HUES6 (cell line): ENCODE measurements at regions not wholly inside any gene's neighbourhood (a gene's known extent, or its start where the extent isn't known, plus 50 kb on each side); places are given as distances from the start of the nearest gene placed in this dataset.

Source experiments
- H3K27ac ChIP-seq: 2 replicates; pipeline ENCODE4 v1.7.0; 2013; ENCODE audit warnings: low read depth, mild to moderate bottlenecking, low read length, inconsistent platforms
- H3K27me3 ChIP-seq: 2 replicates; pipeline ENCODE4 v1.6.1; 2013; ENCODE audit warnings: low read length; ENCODE audit not compliant: control insufficient read depth, insufficient read depth
- H3K36me3 ChIP-seq: 2 replicates; pipeline ENCODE4 v1.6.1; 2013; ENCODE audit warnings: low read length; ENCODE audit not compliant: control insufficient read depth, insufficient read depth
- H3K4me1 ChIP-seq: 2 replicates; pipeline ENCODE4 v1.6.1; 2013; ENCODE audit warnings: low read length; ENCODE audit not compliant: control insufficient read depth, insufficient read depth
- H3K4me3 ChIP-seq: 2 replicates; pipeline ENCODE4 v1.5.1; 2013; ENCODE audit warnings: low read depth, low read length
- H3K9ac ChIP-seq: one replicate; pipeline ENCODE4 v1.6.1; 2013; ENCODE audit warnings: mild to moderate bottlenecking, low read length
- H3K9me3 ChIP-seq: 2 replicates; pipeline ENCODE4 v1.6.1; 2013; ENCODE audit warnings: low read depth, low read length; ENCODE audit not compliant: control insufficient read depth, insufficient read depth

GRCh38 chr20:58146746-58147140 is 81.7 kb downstream of the ANKRD60 start:
- Histone ChIP-seq H3K9ac (no peak overlapping the region), H3K4me3 (no peak overlapping the region), H3K4me1 (no peaks in the 10 kb centered on the region), H3K27me3 (peaks cover 30% of the 10 kb centered on the region), H3K27ac (no peak overlapping the region), H3K36me3 (no peaks in the 10 kb centered on the region), H3K9me3 (peaks cover 14% of the 10 kb centered on the region; the same call in 1 of the 2 replicates)

GRCh38 chr20:58146081-58146745 is 82.2 kb downstream of the ANKRD60 start:
- no peak overlapping the region for H3K4me3 ChIP-seq
- peaks cover 30% of the 10 kb centered on the region for H3K27me3 ChIP-seq
- H3K36me3 ChIP-seq: no peaks in the 10 kb centered on the region
- H3K9ac ChIP-seq: no peak overlapping the region
- H3K9me3 ChIP-seq: peaks cover 14% of the 10 kb centered on the region; the same call in 1 of the 2 replicates
- H3K4me1 ChIP-seq: no peaks in the 10 kb centered on the region
- H3K27ac ChIP-seq: no peak overlapping the region

GRCh38 chr20:58145506-58146080 is 82.9 kb downstream of the ANKRD60 start:
- Histone ChIP-seq H3K4me3 (no peak overlapping the region), H3K4me1 (no peaks in the 10 kb centered on the region), H3K27me3 (peaks cover 26% of the 10 kb centered on the region), H3K9me3 (peaks cover 14% of the 10 kb centered on the region; the same call in 1 of the 2 replicates), H3K9ac (no peak overlapping the region), H3K36me3 (no peaks in the 10 kb centered on the region), H3K27ac (no peak overlapping the region)

- Histone ChIP-seq H3K27me3 (peaks cover 11% of the 10 kb centered on the region), H3K9me3 (peaks cover 18% of the 10 kb centered on the region; the same call in 1 of the 2 replicates), H3K4me3 (no peak overlapping the region), H3K9ac (no peak overlapping the region), H3K4me1 (no peaks in the 10 kb centered on the region), H3K27ac (no peak overlapping the region), H3K36me3 (no peaks in the 10 kb centered on the region)
Measured at GRCh38 chr20:58144096-58144495, 84.4 kb downstream of the ANKRD60 start.

GRCh38 chr20:58143531-58143930 is 84.9 kb downstream of the ANKRD60 start:
- H3K27me3 ChIP-seq: peaks cover 6% of the 10 kb centered on the region; the same call in 1 of the 2 replicates

GRCh38 chr20:58142843-58143185 is 85.6 kb downstream of the ANKRD60 start:
- Histone ChIP-seq H3K4me1 (no peaks in the 10 kb centered on the region), H3K27me3 (no peaks in the 10 kb centered on the region)

More at GRCh38 chr20:58143531-58143930, 84.9 kb downstream of the ANKRD60 start:
- Histone ChIP-seq H3K9ac (no peak overlapping the region), H3K36me3 (no peaks in the 10 kb centered on the region), H3K9me3 (peaks cover 18% of the 10 kb centered on the region; the same call in 1 of the 2 replicates), H3K4me3 (no peak overlapping the region), H3K4me1 (no peaks in the 10 kb centered on the region), H3K27ac (no peak overlapping the region)

GRCh38 chr20:58141971-58142842 is 86.2 kb downstream of the ANKRD60 start:
- no peak overlapping the region for H3K27ac ChIP-seq
- no peak overlapping the region for H3K9ac ChIP-seq
- H3K36me3 ChIP-seq: no peaks in the 10 kb centered on the region
- H3K4me1 ChIP-seq: no peaks in the 10 kb centered on the region
- H3K9me3 ChIP-seq: 0 out of 2 replicates have a peak, but pooled peaks cover 10% of the 10 kb centered on the region
- no peak overlapping the region for H3K4me3 ChIP-seq
- H3K27me3 ChIP-seq: peaks cover 1% of the 10 kb centered on the region; the same call in 1 of the 2 replicates

More at GRCh38 chr20:58142843-58143185, 85.6 kb downstream of the ANKRD60 start:
- Histone ChIP-seq H3K36me3 (no peaks in the 10 kb centered on the region), H3K27ac (no peak overlapping the region), H3K4me3 (no peak overlapping the region), H3K9ac (no peak overlapping the region), H3K9me3 (peaks cover 14% of the 10 kb centered on the region; the same call in 1 of the 2 replicates)

GRCh38 chr20:58141496-58141895 is 87.0 kb downstream of the ANKRD60 start:
- no peak overlapping the region for H3K27ac ChIP-seq
- H3K9ac ChIP-seq: no peak overlapping the region
- H3K4me3 ChIP-seq: no peak overlapping the region
- no peaks in the 10 kb centered on the region for H3K4me1 ChIP-seq
- peaks cover 2% of the 10 kb centered on the region; the same call in 1 of the 2 replicates for H3K27me3 ChIP-seq
- H3K36me3 ChIP-seq: no peaks in the 10 kb centered on the region
- H3K9me3 ChIP-seq: 0 out of 2 replicates have a peak, but pooled peaks cover 7% of the 10 kb centered on the region

GRCh38 chr20:58140787-58141425 is 87.5 kb downstream of the ANKRD60 start:
- Histone ChIP-seq H3K27me3 (peaks cover 2% of the 10 kb centered on the region; the same call in 1 of the 2 replicates), H3K27ac (no peak overlapping the region), H3K9ac (no peak overlapping the region)

GRCh38 chr20:58139849-58140786 is 88.3 kb downstream of the ANKRD60 start:
- no peak overlapping the region for H3K9ac ChIP-seq
- H3K9me3 ChIP-seq: 0 out of 2 replicates have a peak, but pooled peaks cover 7% of the 10 kb centered on the region
- no peak overlapping the region for H3K4me3 ChIP-seq
- H3K27me3 ChIP-seq: peaks cover 7% of the 10 kb centered on the region; the same call in 1 of the 2 replicates
- no peak overlapping the region for H3K27ac ChIP-seq
- H3K4me1 ChIP-seq: peaks cover 6% of the 10 kb centered on the region
- H3K36me3 ChIP-seq: no peaks in the 10 kb centered on the region

More at GRCh38 chr20:58140787-58141425, 87.5 kb downstream of the ANKRD60 start:
- Histone ChIP-seq H3K36me3 (no peaks in the 10 kb centered on the region), H3K9me3 (0 out of 2 replicates have a peak, but pooled peaks cover 7% of the 10 kb centered on the region), H3K4me3 (no peak overlapping the region), H3K4me1 (no peaks in the 10 kb centered on the region)
